ENCODE measurements at regions not wholly inside any gene's neighbourhood (a gene's known extent, or its start where the extent isn't known, plus 50 kb on each side); places are given as distances from the start of the nearest gene placed in this dataset.

DNA sequence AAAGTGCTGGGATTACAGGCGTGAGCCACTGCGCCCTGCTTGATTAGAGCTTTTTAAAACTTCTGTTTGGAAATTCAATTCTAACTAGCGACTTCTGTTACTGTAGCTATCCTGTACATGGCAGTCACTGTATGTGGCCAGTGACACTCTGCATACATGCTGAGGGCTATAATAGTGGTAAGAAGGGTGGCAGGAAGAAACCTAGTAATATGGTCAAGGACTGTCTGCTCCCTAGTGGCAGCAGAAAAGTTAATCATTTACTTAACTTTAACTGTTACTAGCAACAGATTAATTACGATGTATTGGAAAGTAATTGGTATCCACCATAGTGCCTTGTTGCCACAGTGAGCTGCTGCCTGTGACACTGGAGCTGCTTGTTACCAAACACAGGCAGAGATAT, 149.0 kb downstream of the KITLG start:
- TF ChIP-seq CTCF (conservative IDR thresholded peaks at IDR 0.05; ENCODE audit: low read length): no peak; the same call in 1 of the 2 replicates
- no peak for TF ChIP-seq EZH2phosphoT487 (IDR thresholded peaks at IDR 0.05; ENCODE audit: borderline replicate concordance)
